Right lobe of liver (tissue), 6 donors: ENCODE measurements at regions not wholly inside any gene's neighbourhood (a gene's known extent, or its start where the extent isn't known, plus 50 kb on each side); places are given as distances from the start of the nearest gene placed in this dataset.
A peak's percentile ranks its signal among the peaks of the same experiment; 100 is the strongest.

Source experiments
- ATAC-seq, 4 donors: fragments of 200-7000 bp; cut with Tn5 transposase; one replicate each; pipeline ENCODE4 v1.9.1; 2020; ENCODE audit warnings: mild to moderate bottlenecking in 4 of 4, moderate library complexity in 4 of 4
- DNase-seq, 3 donors: peaks; one replicate each; pipeline ENCODE4 v3.0.0-alpha.2; 2020
- H3K27ac ChIP-seq, 3 donors: fragments of 200-600 bp; one replicate each; pipeline ENCODE4 v1.8.0; 2022
- H3K27me3 ChIP-seq, 2 donors: fragments of 200-600 bp; one replicate each; pipeline ENCODE4 v1.8.0; 2022
- H3K36me3 ChIP-seq, 4 donors: fragments of 200-600 bp; sonication (generic) in 1 of 4; one replicate each; pipeline versions ENCODE4 v1.5.1 to v1.8.0; 2017 to 2022; ENCODE audit warnings: control low read depth in 1 of 4
- H3K4me1 ChIP-seq, 4 donors: fragments of 200-600 bp; sonication (generic) in 1 of 4; one replicate each; pipeline versions ENCODE4 v1.5.1 to v1.8.0; 2017 to 2022; ENCODE audit warnings: control low read depth in 1 of 4
- H3K4me3 ChIP-seq, 3 donors: fragments of 200-600 bp; one replicate each; pipeline ENCODE4 v1.8.0; 2022
- H3K9me3 ChIP-seq, 4 donors: fragments of 200-600 bp; sonication (generic) in 1 of 4; one replicate each; pipeline versions ENCODE4 v1.5.1 to v1.8.0; 2017 to 2022; ENCODE audit warnings: control low read depth in 1 of 4
- POLR2A ChIP-seq: fragments of 450-650 bp; IDR thresholded peaks from one replicate; pipeline ENCODE4 v1.6.1; 2017; ENCODE audit warnings: antibody characterized with exemption, mild to moderate bottlenecking
- WGBS: methylation state at CpG from one replicate; pipeline ENCODE4 v1.1.6; 2018; ENCODE audit warnings: low coverage, low lambda C conversion rate; ENCODE audit not compliant: insufficient coverage; ENCODE audit errors: missing lambda C conversion rate; 5-methylcytosine and 5-hydroxymethylcytosine counted together
- intact Hi-C, 2 donors: fragments of 100-400 bp; cut with DNase I; formaldehyde crosslinking; loops; one replicate each; pipeline versions ENCODE4 v1.11.2 to v1.14.1; 2022
- TF ChIP-seq, protein P1 (sequence below), 4 donors: fragments of 200-600 bp in 3 of 4; fragments of 450-650 bp in 1 of 4; IDR thresholded peaks; one replicate each; pipeline versions ENCODE4 v1.5.1 to v1.8.0; 2016 to 2022; ENCODE audit warnings: antibody characterized with exemption in 4 of 4, mild to moderate bottlenecking in 2 of 4
- donor health status: DM: no; HTN: yes; CAD: no.
- donor health status: DM: no; HTN: no; CAD: no.
- donor health status: DM: no; HTN: no; CAD: no.
- donor health status: DM: no; HTN: yes; CAD: no.
- donor health status: DM: no; HTN: yes; CAD: no.

DNA sequence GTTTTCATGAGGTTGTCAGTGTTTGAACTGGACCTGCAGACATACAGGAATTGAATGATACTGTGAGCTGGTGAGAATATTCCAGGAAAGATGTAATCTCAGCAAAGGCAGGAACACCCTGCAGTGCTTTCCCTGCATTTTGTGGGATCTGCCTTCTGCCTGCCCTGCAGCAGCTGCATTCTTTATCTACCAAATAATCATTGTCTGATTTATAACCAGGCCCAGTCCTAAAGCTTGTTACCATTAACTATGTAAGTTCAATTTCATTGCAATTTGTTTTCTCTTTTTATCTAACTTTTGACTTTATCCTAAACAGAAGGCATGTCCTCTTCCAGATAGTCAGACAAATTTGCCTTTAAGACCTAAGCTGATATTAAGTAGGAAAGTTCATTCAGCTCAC, 99.8 kb upstream of the NOCT start:
- H3K4me1 ChIP-seq: no peaks in the 10 kb centered on the region
- no peak overlapping the region for H3K27ac ChIP-seq

DNA sequence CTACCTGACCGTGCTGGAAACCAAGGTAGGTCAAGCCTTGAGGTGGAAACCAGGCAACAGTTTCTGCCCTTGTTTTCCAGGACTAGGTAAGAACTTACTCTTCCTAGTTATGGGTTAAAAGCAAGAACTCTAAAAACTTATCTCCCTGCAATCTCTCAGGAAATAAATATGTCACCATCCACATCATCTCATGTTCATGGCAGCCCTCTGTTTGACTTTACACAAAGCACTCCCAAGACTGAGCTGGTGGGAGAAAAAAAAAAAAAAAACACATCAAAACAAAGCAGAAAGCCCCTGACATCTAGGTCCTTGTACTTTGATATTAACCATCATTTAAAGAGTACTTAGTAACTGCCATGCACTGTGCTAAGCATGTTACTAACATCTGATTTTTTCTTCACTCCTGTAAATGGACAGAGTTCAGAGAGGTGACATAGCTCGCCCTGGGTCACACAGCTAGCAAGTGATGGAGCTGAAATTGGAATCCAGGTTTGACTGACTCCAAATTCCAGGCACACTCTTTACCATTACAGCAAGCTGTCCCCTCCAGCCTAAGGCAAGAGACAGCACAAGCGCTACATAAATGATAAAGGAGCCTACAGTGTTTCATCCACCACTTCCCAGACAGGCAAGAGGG, 102.8 kb upstream of the NOCT start:
- no peak overlapping the region for H3K4me3 ChIP-seq
- intact Hi-C loops: no loop called here
- no peaks in the 10 kb centered on the region for H3K27me3 ChIP-seq
- no peaks in the 10 kb centered on the region for H3K9me3 ChIP-seq
- no peak for TF ChIP-seq POLR2A
- TF ChIP-seq, protein P1, sequence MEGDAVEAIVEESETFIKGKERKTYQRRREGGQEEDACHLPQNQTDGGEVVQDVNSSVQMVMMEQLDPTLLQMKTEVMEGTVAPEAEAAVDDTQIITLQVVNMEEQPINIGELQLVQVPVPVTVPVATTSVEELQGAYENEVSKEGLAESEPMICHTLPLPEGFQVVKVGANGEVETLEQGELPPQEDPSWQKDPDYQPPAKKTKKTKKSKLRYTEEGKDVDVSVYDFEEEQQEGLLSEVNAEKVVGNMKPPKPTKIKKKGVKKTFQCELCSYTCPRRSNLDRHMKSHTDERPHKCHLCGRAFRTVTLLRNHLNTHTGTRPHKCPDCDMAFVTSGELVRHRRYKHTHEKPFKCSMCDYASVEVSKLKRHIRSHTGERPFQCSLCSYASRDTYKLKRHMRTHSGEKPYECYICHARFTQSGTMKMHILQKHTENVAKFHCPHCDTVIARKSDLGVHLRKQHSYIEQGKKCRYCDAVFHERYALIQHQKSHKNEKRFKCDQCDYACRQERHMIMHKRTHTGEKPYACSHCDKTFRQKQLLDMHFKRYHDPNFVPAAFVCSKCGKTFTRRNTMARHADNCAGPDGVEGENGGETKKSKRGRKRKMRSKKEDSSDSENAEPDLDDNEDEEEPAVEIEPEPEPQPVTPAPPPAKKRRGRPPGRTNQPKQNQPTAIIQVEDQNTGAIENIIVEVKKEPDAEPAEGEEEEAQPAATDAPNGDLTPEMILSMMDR (IDR thresholded peaks at IDR 0.05): no peak
- H3K36me3 ChIP-seq: no peaks in the 10 kb centered on the region
- WGBS: 62% methylated on average over 3 of the region's 3 CpGs
- H3K4me1 ChIP-seq: no peaks in the 10 kb centered on the region
- DNase-seq (no peak), ATAC-seq (no peak)
- no peak overlapping the region for H3K27ac ChIP-seq

More for the DNA sequence above, 99.8 kb upstream of the NOCT start:
- TF ChIP-seq, protein P1 (IDR thresholded peaks at IDR 0.05): no peak
- TF ChIP-seq POLR2A: no peak
- no peak overlapping the region for H3K4me3 ChIP-seq
- ATAC-seq (no peak), DNase-seq (no peak)
- H3K27me3 ChIP-seq: no peaks in the 10 kb centered on the region
- intact Hi-C loops: no loop called here
- H3K9me3 ChIP-seq: no peaks in the 10 kb centered on the region
- H3K36me3 ChIP-seq: no peaks in the 10 kb centered on the region

DNA sequence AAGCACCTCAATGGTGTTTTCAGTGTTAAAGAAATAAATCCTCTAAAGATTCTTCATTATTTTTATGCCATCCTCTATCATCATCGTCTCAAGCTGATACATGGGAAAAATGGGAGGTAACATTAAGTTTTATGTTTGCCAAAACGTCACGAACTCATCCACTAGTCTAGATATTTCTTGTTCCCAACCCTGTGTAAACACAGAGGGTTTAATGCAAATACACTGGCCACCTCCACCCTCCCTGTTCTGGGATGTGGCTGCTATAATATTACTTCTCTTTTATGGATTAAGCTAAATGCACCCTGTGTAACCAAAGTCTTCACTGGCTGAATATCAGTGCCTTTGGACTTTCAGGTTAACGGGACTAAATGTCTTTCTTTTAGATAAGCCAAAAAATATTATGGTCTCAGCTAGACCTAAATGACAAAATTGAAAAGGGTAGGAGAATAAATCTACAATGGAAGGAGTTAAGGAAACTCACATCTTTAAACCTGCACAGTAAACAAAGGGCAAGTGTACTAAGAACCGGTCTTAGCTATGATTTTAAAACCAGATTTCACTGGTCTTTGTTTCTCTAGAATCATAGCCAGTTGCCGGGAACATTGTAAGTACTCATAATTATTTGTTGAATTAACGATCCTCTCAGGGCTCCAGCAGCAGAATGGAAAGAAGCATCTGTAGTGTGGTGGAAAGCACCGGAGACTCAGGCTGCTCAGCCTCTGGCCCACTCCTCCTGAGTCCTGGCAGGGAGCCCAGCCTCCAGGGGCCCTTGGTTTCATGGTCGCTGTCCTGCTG, 103.5 kb upstream of the NOCT start:
- ATAC-seq: no peak
- no peaks in the 10 kb centered on the region for H3K4me1 ChIP-seq
- no peaks in the 10 kb centered on the region for H3K27me3 ChIP-seq
- WGBS: 75% methylated on average over 8 of the region's 9 CpGs
- intact Hi-C loops: no loop called here
- no peak for DNase-seq
- no peak overlapping the region for H3K27ac ChIP-seq
- TF ChIP-seq, protein P1 (IDR thresholded peaks at IDR 0.05): no peak
- no peak for TF ChIP-seq POLR2A
- no peaks in the 10 kb centered on the region for H3K36me3 ChIP-seq
- no peaks in the 10 kb centered on the region for H3K9me3 ChIP-seq
- no peak overlapping the region for H3K4me3 ChIP-seq

DNA sequence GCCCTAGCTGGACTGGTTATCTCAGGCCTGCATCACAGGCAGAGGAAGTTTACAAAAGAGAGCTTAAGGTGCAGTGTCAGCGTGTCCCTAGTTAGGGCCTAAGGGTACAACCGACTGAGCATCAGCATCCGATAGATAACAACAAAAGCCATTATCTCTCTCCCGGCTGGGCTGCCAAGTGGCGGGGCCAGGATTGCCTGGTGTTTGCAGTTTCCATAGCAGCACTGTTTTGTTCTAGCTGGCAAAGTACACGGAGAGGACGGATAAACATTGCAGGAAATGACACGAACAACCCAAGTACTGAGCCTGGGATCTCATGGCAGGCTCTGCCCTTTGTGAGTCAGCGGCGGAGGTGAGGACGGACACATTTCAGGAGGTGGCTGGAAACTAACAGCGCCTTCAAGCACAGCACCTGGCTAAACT, 104.7 kb upstream of the NOCT start:
- H3K4me3 ChIP-seq: no peak overlapping the region
- no peaks in the 10 kb centered on the region for H3K27me3 ChIP-seq
- H3K9me3 ChIP-seq: no peaks in the 10 kb centered on the region
- 15% methylated on average over 9 of the region's 12 CpGs for WGBS
- no peaks in the 10 kb centered on the region for H3K36me3 ChIP-seq
- intact Hi-C loops: no loop called here
- DNase-seq (peak; percentile 70 to 77 (median 74)), ATAC-seq (peak; percentile 97 to 99 (median 98))
- H3K27ac ChIP-seq: peak overlapping the region in 2 of 3 donors; percentile 21 to 25
- H3K4me1 ChIP-seq: no peaks in the 10 kb centered on the region
- no peak for TF ChIP-seq POLR2A
- TF ChIP-seq, protein P1 (IDR thresholded peaks at IDR 0.05): no peak
